GM21367 (cell line): ENCODE measurements at regions not wholly inside any gene's neighbourhood (a gene's known extent, or its start where the extent isn't known, plus 50 kb on each side); places are given as distances from the start of the nearest gene placed in this dataset.

Experiments
- ATAC-seq: cut with Tn5 transposase; IDR thresholded peaks from one replicate; pipeline ENCODE4 v1.9.1; 2021; ENCODE audit not compliant: unreplicated experiment

DNA sequence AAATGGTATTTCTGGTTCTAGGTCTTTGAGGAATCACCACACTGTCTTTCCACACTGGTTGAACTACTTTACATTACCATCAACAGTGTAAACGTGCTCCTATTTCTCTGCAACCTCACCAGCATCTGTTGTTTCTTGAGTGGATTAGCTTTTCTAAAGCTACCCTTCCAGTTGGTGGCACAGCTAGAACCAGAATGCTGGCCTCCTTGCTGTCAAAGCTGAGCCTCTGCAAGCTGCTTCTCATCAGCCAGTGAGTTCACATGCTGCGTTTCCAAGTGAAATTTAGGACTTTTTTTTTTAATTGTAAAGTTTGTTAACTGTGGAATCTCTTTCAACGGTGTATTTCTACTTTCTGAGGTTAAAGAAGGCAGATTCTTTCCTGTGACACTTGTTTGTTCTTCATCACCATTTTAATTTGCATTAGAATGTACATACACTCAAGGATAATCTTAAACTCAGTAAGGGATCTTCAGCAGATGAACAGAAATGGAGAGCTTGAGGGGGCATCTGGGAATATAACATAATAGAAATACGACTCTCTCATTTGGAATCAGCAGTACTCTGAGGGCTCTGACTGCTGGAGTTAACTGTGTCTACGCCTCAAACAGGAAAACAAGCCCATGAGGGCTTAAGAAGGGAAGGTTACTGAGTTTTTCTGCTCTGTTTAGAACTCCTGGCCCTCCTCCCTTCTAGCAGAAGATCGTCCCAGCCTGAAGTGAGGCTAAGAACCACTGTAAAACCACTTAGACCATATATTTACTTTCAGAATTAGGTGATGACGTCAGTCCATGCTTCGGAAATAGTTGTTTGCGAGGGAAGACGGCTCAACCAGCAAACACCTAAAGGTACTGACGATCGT is 148.4 kb upstream of the FAM20A start:
- ATAC-seq: no peak

DNA sequence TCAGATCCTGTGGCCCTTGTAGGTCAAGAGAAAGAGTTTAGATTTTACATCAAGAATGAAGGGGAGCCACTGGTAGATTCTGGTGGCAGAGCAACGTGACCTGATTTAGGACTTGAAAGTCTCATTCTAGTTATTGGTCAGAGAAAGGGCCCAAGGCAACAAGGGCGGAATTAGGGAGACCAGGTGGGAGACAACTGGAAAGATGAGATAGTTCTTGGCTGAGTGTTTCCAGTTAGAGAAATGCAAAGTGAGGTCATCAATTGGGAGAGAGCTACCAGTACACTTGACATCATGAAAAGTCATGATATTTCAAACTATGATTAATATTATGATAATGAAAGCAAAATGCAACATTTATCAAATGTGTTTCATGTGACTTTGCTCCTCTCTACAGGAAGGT is 147.2 kb upstream of the FAM20A start:
- no peak for ATAC-seq

DNA sequence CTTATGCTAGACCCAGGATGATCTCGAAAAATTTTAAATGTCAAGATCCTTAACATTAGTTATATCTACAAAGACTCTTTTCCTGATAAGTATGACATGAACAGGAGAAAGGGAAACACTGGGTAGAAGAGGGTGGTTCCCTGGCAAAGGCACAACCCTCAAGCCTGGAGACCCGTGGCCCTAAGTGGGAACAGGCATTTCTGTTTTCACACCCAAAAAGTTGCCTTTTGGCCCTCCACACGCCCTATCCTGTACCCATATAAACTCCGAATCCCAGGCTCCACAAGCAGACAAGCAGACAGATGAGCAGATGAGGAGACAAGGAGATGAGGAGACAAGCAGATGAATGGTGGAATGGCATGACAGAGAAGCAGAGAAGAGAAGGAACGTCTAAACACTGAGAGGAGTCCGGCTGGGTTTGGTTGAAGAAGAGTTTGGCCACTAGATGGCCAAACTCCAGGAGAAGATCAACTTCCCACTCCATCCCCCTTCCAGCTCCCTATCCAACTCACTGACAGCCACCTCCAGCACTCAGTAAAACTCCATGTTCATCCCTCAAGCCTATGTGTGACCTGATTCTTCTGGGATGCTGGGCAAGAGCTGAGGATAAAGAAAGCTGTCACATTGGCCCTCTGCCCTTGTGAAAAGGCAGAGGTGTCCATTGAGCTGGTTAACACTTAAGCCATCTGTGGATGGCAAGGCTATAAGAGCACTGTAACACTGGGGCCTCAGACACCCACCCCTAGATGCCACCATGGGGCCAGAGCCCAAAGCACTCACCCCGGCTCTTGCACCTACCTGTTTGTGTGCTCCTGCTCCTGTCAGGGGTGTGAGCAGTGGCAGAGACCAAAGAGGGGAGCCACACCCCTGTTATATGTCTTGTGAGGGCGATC is 139.6 kb upstream of the FAM20A start:
- ATAC-seq: no peak

DNA sequence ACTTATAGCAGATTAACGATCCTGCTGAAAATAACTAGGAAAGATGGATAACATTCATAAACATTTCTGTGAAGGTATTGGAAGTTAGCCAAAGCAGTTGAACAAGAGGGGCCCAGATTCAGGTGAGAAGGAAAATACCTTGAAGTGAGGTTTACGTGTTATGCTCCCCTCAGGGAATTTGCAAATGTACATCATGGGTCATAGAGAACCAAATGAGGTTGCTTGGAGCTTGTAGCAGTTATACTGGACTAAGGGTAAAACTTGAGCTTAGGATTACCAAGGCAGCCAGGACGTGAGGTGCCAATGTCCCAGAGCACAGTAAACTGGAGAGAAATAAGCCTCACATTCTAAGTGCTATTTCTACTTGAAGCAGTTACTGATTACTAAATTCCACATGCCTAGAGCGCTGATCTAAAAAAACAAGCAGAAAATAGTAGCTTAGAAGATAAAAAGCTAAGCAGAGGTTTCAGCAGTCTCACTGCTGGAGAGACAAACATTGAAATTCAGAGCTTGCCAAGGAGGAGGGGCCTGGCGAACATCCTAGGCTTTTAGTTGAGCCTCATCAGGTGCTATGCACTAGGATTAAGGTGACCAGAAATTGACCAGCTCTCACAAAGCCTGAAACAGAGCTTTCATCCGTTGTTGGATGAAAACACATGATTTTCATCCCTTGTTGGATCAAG is 136.7 kb upstream of the FAM20A start:
- no peak for ATAC-seq

DNA sequence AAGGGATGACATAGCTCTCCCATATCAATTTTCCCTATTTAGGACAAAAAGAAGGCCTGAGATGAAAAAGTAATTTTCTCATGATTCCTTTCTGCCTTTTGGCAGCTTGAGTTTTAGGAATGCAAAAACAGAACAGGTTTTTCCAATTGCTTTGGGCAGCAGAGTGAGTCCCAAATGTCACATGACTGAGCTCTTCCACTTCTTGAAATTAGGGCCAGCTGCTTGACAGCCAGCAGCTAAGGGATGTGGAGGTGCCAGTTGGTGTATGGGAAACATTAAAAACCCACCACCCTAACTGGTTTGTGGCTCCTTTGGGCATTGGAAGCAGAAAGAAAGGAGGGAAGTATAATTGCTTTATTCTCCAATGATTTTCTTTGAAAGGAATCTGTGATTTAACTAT is 133.8 kb upstream of the FAM20A start:
- no peak for ATAC-seq

DNA sequence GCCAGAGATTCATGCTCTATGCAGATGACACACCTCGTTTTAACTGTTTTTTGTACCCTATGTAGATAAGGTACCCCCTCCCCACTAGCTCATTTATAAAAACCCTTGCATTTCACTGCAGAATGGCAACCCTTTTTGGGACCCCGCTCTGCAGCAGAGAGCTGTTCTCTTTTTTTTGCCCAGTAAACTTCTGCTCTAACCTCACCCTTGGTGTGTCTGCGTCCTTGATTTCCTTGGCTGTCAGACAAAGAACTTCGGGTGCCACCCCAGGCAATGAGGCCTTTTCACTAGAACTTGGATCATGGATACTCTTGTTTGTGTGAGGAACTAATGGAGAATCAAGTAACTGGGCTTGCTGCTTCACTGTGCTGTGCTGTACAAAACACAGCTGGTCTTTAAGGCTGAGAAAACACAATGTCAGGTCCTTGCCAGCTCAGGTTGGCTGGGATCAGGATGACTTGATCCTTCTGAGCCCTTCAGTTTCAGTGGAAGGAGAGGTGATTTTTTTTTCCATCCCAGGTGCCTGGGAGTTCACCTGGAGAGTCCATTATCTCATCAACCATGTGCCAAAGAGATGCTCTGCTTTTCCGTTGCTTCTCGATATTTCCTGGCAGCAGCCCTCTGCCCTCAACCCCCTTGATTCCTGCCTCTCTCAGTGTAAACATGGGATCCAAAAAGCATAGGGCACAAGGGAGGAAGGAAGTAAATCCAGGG is 133.2 kb upstream of the FAM20A start:
- ATAC-seq: no peak

DNA sequence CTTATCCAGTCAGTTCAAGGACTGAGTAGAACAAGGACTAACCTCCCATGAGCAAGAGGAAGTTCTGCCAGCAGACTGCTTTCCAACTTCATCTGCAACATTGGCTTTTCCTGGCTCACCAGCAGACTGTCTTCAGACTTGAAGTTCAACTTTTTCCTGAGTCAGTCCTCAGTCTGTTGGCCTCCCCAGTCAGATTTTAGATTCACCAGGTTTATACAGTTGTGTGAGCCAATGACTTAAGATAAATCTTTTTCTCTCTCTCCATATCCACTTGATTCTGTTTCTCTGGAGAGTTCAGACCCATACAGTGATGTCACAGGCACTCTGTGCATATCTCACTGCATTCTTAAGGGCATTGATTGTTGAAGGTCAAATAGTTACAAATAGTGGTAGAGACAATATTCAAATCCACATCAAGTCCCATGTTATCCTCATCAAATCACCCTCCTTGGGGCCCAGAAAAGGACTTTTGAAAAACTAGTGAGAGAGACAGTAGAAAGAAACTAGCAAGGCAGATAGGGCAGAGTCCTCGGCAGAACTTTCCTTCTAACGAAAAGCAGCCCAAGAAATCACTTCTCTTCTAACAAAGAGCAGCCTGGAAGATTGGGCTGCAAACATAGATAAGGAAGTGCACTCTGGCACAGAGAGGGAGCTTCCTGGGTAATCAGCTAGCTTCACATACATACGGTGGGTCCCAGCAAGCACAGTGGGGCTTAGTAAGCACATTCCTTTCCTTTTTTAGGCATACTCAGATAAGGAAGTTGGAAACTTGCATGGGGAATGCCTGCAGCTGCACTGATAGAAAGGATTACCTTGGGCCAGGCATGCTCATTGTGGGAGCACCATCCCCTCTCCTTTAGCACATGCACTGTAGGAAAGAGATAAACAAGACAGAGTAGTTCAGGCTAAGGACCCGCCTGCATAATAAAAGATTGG is 132.3 kb upstream of the FAM20A start:
- no peak for ATAC-seq

DNA sequence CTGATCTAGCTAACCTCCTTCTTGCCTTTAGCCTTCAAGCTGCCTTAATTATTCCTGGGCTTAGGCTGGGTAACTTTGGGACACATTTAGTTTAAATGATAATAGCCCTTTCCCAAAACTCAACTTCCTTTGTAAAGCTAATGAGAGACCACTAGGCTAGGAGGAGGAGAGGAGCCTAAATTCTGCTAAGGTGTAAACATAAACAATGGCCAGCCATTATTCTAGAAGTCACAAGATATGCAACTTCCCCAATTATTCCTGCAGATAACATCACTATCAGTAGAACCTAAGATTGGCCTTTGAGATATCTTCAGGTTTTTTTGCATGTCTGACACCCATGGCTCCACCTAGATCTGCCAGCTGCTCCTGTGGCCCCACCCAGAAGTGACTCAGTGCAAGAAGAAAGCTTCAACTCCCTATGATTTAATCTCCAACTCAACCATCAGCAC is 131.2 kb upstream of the FAM20A start:
- ATAC-seq: no peak

DNA sequence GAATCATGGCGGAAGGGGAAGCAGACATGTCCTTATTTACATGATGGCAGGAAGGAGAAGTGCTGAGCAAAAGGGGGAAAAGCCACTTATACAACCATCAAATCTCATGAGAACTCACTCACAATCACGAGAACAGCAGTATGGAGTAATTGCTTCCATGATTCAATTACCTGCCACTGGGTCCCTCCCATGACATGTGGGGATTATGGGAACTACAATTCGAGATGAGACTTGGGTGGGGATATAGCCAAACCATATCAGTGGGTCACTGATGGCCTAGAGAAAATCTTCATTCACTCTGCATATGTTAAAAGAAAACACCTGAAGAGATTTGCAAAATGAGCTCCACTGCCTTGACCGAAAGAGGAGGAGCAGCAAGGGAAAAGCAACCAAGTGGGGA is 130.3 kb upstream of the FAM20A start:
- no peak for ATAC-seq

DNA sequence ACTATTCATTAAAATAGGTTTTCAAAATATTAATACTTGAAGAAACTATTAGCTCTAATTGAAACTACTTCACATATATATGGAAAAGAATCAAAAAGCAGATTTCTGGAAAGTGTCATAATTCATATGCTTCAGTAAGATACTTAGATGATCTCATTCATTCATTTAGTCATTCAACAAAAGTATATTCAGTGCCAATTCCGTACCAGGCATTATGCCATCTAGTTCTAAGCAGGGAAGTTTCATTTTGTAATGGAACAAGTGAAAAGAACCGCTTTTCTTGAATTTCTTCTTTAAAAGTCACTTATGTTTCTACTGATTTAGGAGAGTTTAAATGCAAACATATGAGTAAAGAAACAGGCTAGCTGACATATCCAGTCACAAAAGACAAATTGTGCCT is 118.3 kb upstream of the FAM20A start:
- no peak for ATAC-seq

DNA sequence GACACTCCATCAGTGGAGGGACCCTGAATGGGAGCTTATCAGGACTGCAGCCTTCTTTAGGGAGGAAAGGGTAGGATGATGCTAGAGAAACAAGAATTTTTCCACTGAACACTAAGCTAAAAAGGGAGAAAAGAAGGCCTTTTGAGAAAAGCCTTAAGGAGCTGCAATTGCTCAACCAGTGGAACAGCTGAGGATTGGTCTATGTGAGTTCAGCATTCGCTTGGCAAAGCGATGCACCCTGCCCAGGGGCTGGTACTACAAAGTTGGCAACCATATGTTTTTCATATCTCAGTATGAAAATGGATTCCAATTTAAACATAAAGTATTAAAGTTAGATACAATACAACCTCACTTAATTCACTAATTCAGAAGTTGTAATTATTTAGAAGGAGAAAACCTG is 117.8 kb upstream of the FAM20A start:
- ATAC-seq: no peak

DNA sequence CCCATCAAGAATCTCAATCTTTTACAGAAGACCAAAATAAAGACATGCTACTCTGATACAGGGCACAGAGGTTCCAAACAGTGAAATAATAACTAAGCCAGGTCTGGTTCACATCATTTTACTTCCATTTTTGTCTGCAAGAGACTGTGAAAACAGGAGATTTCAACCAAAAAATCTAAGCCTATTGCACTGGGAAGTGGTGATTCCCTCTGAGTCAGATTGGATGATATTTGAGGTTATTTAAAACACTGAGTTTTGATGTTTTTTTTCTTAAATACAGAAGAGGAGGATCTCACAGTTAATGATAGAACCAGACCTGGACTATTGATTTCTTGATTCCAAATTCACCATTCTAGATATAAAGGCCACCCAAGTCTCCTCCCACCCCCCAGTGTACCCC is 117.3 kb upstream of the FAM20A start:
- no peak for ATAC-seq

DNA sequence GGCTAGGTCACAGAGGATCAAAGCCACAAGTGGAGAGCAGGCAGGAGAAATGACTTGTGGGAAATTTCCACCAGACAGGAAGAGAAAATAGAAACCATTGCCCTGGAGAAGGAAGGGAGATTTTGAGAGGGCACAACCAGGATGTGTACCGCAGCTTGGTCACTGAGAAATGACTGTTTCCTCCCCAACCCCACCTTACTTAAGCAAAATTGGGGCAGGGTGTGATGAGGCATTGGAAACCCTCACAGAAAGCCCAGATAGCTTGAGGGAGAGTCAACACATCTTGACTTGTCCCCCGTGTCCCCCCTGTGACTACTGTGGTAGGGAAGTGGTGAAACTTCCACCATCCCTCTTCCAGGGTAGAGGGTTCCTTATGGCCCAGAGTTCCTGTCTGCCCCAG is 113.5 kb upstream of the FAM20A start:
- no peak for ATAC-seq

DNA sequence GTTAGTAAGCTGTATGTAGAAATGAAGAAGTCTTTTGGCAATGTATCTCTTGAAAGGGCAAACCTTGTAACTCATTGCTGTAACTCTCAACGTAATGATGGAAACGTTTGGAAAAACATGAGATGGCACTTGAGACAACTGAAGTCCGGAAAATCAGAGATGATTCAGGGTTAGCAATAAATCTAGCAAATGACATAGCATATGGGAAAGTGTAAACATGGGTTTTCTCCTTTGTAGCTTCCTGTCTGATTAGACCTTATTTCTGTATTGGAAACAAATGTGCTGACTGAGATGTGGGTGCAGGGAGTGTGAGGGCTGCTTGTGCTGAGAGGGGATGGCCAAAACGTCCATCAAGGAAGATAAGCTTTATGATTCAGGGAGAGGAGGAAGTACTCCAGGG is 110.7 kb upstream of the FAM20A start:
- no peak for ATAC-seq

DNA sequence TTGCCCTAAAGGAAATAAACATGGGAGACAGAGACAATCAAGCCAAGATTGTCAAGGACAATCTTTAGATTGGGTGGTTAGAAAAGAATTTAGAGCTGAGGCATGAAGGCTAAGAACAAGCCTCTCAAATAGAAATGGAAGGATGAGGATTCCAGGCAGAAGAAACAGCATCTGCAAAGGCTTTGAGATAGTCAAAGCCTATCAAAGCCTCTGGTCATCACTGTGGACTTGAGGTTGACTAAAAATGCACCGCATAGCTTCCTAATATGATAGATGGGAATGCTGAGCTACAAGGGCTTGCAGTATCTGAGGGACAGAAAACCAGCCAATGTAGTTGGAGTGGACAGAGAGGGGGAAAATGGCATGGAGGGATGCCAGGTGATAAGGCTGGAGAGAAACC is 109.8 kb upstream of the FAM20A start:
- ATAC-seq: no peak

DNA sequence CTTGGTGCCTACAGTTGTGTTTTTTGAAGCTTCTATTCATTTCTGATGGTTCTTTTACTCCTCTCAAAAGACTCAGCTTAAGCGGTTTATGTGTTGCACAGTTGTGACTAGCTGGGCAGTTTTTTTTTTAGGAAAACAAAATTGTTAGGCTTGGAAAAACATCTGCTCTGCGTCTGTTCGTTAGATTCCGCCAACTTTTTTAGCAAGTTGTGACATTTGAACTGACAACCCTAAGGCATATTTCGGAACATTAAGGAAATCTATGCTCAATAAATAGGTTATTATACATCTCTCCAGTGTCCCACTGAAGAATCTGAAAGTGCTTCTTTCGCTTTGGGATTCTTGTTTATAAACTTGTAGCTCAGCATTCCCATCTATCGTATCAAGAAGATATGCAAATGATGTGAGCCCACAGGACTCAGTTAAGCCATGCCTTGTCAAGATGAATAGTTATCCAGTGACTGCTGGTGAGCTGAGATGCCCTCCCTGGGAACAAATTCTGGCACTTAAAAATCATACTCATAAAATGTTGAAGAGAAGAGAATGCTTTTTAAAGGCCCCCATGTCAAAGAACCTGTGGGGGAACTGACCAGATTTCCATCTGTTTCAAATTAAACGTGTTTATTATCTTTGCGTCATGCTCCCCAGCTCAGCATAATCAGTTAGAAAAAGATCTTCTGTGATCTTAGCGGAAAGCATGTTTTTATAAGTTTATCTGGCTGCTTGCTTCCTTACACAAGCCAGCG is 109.0 kb upstream of the FAM20A start:
- ATAC-seq: no peak

DNA sequence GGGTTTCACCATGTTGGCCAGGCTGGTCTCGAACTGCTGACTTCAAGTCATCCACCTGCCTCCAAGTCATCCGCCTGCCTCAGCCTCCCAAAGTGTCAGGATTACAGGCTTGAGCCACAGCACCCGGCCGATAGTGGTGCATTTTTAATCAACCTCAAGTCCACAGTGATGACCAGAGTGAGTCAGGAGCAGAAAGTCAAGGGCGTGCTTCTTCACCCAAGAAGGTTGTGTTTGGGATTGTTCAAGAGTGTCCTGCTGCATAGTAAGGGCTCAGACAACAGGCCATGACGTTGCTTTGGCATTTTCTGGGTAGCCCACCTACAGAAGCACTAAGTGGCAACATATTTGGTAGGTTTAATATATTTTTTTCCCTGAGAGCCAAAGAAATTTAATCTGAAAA is 108.3 kb upstream of the FAM20A start:
- ATAC-seq: no peak

DNA sequence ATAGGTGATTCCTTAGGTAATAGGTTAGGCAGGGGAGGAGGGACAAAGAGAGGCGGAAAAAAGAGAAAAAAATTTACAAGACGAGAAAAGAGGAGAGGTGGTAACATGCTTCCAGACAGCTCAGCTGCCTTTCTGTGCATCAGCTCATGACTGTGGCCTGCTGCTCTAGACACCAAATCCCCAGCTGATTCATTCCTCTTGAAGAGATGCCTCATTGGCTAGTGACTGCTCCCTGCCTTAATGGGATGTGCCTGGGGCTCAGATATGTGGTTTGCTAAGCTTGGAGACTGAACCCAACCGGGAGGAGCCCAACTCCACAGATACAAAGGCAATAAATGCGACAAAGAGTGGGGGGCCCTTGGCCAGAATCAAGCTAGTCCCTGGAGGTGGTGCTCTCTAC is 105.9 kb upstream of the FAM20A start:
- no peak for ATAC-seq

DNA sequence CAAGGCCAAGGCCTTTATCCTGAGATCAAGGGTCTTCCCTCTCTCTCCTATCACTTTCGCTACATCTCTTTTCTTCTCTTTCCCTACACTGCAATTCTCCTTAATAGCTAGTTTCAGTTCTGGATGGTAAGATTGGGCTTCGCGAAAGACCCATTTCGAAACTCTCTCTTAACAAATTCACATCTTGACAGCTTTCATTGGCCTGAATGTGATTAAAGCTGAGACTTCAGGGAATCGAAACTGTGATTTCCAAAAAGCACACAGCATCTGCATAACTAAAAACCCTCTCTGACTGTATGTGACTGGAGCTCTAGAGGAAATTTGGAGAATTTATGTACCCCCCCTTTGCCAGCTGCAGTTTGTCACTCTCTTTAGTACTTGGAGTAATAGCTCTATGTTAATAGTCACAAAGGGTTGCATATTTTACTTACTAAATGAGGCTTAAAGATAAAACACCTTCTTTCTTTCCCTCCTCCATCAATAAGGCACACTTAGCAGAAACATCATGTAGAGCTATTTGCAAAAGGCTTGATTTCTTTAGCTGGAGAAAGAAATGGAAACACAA is 105.3 kb upstream of the FAM20A start:
- ATAC-seq: no peak
